H1 (cell line): ENCODE measurements at regions not wholly inside any gene's neighbourhood (a gene's known extent, or its start where the extent isn't known, plus 50 kb on each side); places are given as distances from the start of the nearest gene placed in this dataset.

Experiments
- CTCF ChIA-PET: fragments of 300-600 bp; sonication (Branson Sonifier 250); formaldehyde crosslinking; loops from one replicate; lab custom pipeline; 2021; ENCODE audit not compliant: partially characterized antibody; lab: Charles Lee
- POLR2A ChIA-PET: fragments of 300-600 bp; sonication (Branson Sonifier 250); formaldehyde crosslinking; loops from one replicate; lab custom pipeline; 2021; ENCODE audit warnings: inconsistent platforms; ENCODE audit not compliant: partially characterized antibody; lab: Charles Lee
- DNase-seq, 2 experiments: peaks; one replicate each; pipeline versions ENCODE4 v3.0.0 to v3.0.0-alpha.2; 2010 to 2022; ENCODE audit warnings: low spot score in 2 of 2, low read depth in 1 of 2, mixed read lengths in 1 of 2
- FAIRE-seq: peaks from 2 replicates; lab custom pipeline; 2011; peaks lifted over from hg19 to GRCh38; lab: Jason Lieb, UNC
- H2AFZ ChIP-seq: 2 replicates; pipeline ENCODE4 v1.8.1; 2012; ENCODE audit warnings: low read length, inconsistent platforms
- H2AK5ac ChIP-seq: 2 replicates; pipeline ENCODE4 v1.6.1; 2013; ENCODE audit warnings: low read depth, low read length
- H2BK120ac ChIP-seq: replicated peaks from 2 replicates; pipeline ENCODE3; 2013; ENCODE audit warnings: low read depth, low read length, inconsistent platforms
- H2BK12ac ChIP-seq: 2 replicates; pipeline ENCODE4 v1.6.1; 2013; ENCODE audit warnings: low read depth, low read length
- H2BK15ac ChIP-seq: 2 replicates; pipeline ENCODE4 v1.6.1; 2013; ENCODE audit warnings: low read length
- H2BK20ac ChIP-seq: 2 replicates; pipeline ENCODE4 v1.6.1; 2013; ENCODE audit warnings: low read length
- H2BK5ac ChIP-seq: 2 replicates; pipeline ENCODE4 v1.6.1; 2013; ENCODE audit warnings: low read depth, low read length
- H3K14ac ChIP-seq: 2 replicates; pipeline ENCODE4 v1.6.1; 2013; ENCODE audit warnings: inconsistent platforms; ENCODE audit not compliant: insufficient read length
- H3K18ac ChIP-seq: 2 replicates; pipeline ENCODE4 v1.6.1; 2013; ENCODE audit warnings: low read length; ENCODE audit errors: extremely low read depth
- H3K23ac ChIP-seq: 2 replicates; pipeline ENCODE4 v1.6.1; 2013; ENCODE audit warnings: inconsistent platforms; ENCODE audit not compliant: insufficient read length
- H3K23me2 ChIP-seq: 2 replicates; pipeline ENCODE4 v1.6.1; 2013; ENCODE audit warnings: low read depth, low read length
- H3K27ac ChIP-seq: 2 replicates; pipeline ENCODE4 v1.6.1; 2011; ENCODE audit warnings: low read depth, low read length, inconsistent platforms
- H3K27me3 ChIP-seq, 4 experiments: replicated peaks in 1 of 4; 1 replicate in 1 of 4; 2 replicates in 3 of 4; pipeline versions ENCODE4 v1.6.1 to v1.8.1; 2011 to 2013; ENCODE audit warnings: low read length in 3 of 4, mild to moderate bottlenecking in 3 of 4, inconsistent platforms in 2 of 4, mixed read lengths in 2 of 4, moderate library complexity in 1 of 4; ENCODE audit not compliant: control insufficient read depth in 3 of 4, insufficient read depth in 3 of 4; ENCODE audit errors: extremely low read depth in 1 of 4
- H3K36me3 ChIP-seq, 4 experiments: 2 replicates each; pipeline versions ENCODE4 v1.6.1 to v1.8.1; 2011 to 2013; ENCODE audit warnings: mild to moderate bottlenecking in 4 of 4, low read length in 3 of 4, moderate library complexity in 2 of 4, control low read depth in 1 of 4, inconsistent platforms in 1 of 4; ENCODE audit not compliant: insufficient read depth in 4 of 4, control insufficient read depth in 2 of 4
- H3K4ac ChIP-seq: replicated peaks from 2 replicates; pipeline ENCODE3; 2013; ENCODE audit warnings: low read length, low read depth, mixed read lengths, inconsistent platforms; ENCODE audit not compliant: insufficient read length
- H3K4me1 ChIP-seq, 4 experiments: replicated peaks in 1 of 4; 1 replicate in 1 of 4; 2 replicates in 3 of 4; pipeline versions ENCODE4 v1.6.1 to v1.8.1; 2011 to 2013; ENCODE audit warnings: low read length in 3 of 4, inconsistent platforms in 2 of 4, mixed read lengths in 1 of 4; ENCODE audit not compliant: insufficient read depth in 4 of 4, control insufficient read depth in 3 of 4
- H3K4me2 ChIP-seq, 2 experiments: 2 replicates each; pipeline versions ENCODE4 v1.6.1 to v1.8.1; 2011 to 2013; ENCODE audit warnings: low read depth in 2 of 2, low read length in 2 of 2, control low read depth in 1 of 2, inconsistent platforms in 1 of 2, mild to moderate bottlenecking in 1 of 2; ENCODE audit not compliant: insufficient read depth in 1 of 2
- H3K4me3 ChIP-seq, 4 experiments: fragments of 200-600, 300-600 bp in 1 of 4; sonication (generic), shearing (Covaris generic), sonication (Bioruptor Twin) in 1 of 4; 2 replicates each; pipeline versions ENCODE4 v1.5.1 to v1.8.1; 2011 to 2016; ENCODE audit warnings: low read length in 4 of 4, low read depth in 3 of 4, control low read depth in 2 of 4, inconsistent platforms in 2 of 4, mild to moderate bottlenecking in 2 of 4, mixed read lengths in 1 of 4, moderate library complexity in 1 of 4; ENCODE audit not compliant: insufficient read depth in 2 of 4; ENCODE audit errors: extremely low read depth in 1 of 4
- H3K56ac ChIP-seq: replicated peaks from 2 replicates; pipeline ENCODE3; 2013; ENCODE audit warnings: low read depth, mild to moderate bottlenecking, mixed read lengths, low read length, inconsistent platforms; ENCODE audit not compliant: insufficient read length
- H3K79me1 ChIP-seq: 2 replicates; pipeline ENCODE4 v1.6.1; 2013; ENCODE audit warnings: low read depth, low read length, control low read depth
- H3K79me2 ChIP-seq, 2 experiments: 2 replicates each; pipeline versions ENCODE4 v1.6.1 to v1.8.1; 2012 to 2013; ENCODE audit warnings: low read length in 2 of 2, mild to moderate bottlenecking in 2 of 2, inconsistent platforms in 1 of 2; ENCODE audit not compliant: insufficient read depth in 2 of 2, control insufficient read depth in 1 of 2
- H3K9ac ChIP-seq, 4 experiments: replicated peaks in 1 of 4; 1 replicate in 1 of 4; 2 replicates in 3 of 4; pipeline versions ENCODE4 v1.6.1 to v1.8.1; 2011 to 2013; ENCODE audit warnings: low read depth in 3 of 4, low read length in 3 of 4, control low read depth in 2 of 4, mild to moderate bottlenecking in 2 of 4, moderate library complexity in 2 of 4, inconsistent platforms in 1 of 4; ENCODE audit errors: extremely low read depth in 1 of 4
- H3K9me3 ChIP-seq, 2 experiments: 2 replicates each; pipeline versions ENCODE4 v1.6.1 to v1.8.1; 2012 to 2013; ENCODE audit warnings: mild to moderate bottlenecking in 2 of 2, moderate library complexity in 2 of 2, control low read depth in 1 of 2, inconsistent platforms in 1 of 2, low read depth in 1 of 2, low read length in 1 of 2, mixed read lengths in 1 of 2; ENCODE audit not compliant: insufficient read depth in 2 of 2
- H4K20me1 ChIP-seq, 2 experiments: replicated peaks in 1 of 2; 2 replicates each; pipeline versions ENCODE3 to v1.8.1; 2011 to 2013; ENCODE audit warnings: inconsistent platforms in 2 of 2, low read length in 2 of 2, mild to moderate bottlenecking in 1 of 2; ENCODE audit not compliant: insufficient read depth in 2 of 2, control insufficient read depth in 1 of 2
- H4K5ac ChIP-seq: 2 replicates; pipeline ENCODE4 v1.6.1; 2013; ENCODE audit warnings: low read length, low read depth, mixed read lengths, inconsistent platforms; ENCODE audit not compliant: insufficient read length
- H4K8ac ChIP-seq: 2 replicates; pipeline ENCODE4 v1.8.0; 2013; ENCODE audit warnings: mild to moderate bottlenecking, moderate library complexity, low read length, inconsistent platforms; ENCODE audit not compliant: insufficient read depth; ENCODE audit errors: extremely low read depth
- H4K91ac ChIP-seq: replicated peaks from 2 replicates; pipeline ENCODE3; 2013; ENCODE audit warnings: low read length, mixed read lengths, inconsistent platforms; ENCODE audit not compliant: insufficient read length
- ASH2L ChIP-seq: fragments of 200-600, 300-600 bp; sonication (generic); IDR thresholded peaks from one replicate; pipeline ENCODE4 v1.7.1; 2017; ENCODE audit warnings: low read length
- CBX8 ChIP-seq: fragments of 300-800, 300-1000 bp; sonication (generic); IDR thresholded peaks from 2 replicates; pipeline ENCODE4 v1.7.1; 2016; ENCODE audit warnings: low read depth, low read length, borderline replicate concordance
- RXRA ChIP-seq: IDR thresholded peaks from 2 replicates; pipeline ENCODE4 v1.6.1; 2011; ENCODE audit warnings: low read depth, mild to moderate bottlenecking, low read length, moderate library complexity; ENCODE audit not compliant: insufficient read depth
- SIX5 ChIP-seq: IDR thresholded peaks from 2 replicates; pipeline ENCODE4 v1.6.1; 2011; ENCODE audit warnings: mild to moderate bottlenecking, low read depth, low read length
- WGBS, 2 experiments: shearing (Covaris generic) in 1 of 2; methylation state at CpG; one replicate each; pipeline versions ENCODE4 v1.1.6 to v1.1.7; 2013 to 2015; ENCODE audit warnings: low lambda C conversion rate in 2 of 2, mixed read lengths in 2 of 2, inconsistent platforms in 1 of 2, low coverage in 1 of 2, missing lambda C conversion rate in 1 of 2; ENCODE audit not compliant: insufficient replicate concordance in 2 of 2, insufficient coverage in 1 of 2, insufficient read length in 1 of 2; ENCODE audit errors: extremely low coverage in 1 of 2, missing lambda C conversion rate in 1 of 2; 5-methylcytosine and 5-hydroxymethylcytosine counted together
- TF ChIP-seq, protein P1 (sequence below): IDR thresholded peaks from 2 replicates; pipeline ENCODE4 v1.6.1; 2012; ENCODE audit warnings: inconsistent platforms

GRCh38 chr12:86312232-86312631 lies 56.0 kb upstream of the MGAT4C start:
- FAIRE-seq, result no peak
- Histone ChIP-seq H3K4ac (no peak overlapping the region), H3K9me3 (no peaks in the 10 kb centered on the region), H2BK5ac (no peak overlapping the region), H3K79me2 (no peaks in the 10 kb centered on the region; a peak in 1 of 4 replicates), H2AFZ (no peak overlapping the region), H4K8ac (no peak overlapping the region), H3K9ac (no peak overlapping the region), H3K4me2 (no peak overlapping the region), H3K56ac (no peak overlapping the region), H4K91ac (no peak overlapping the region), H3K27me3 (no peaks in the 10 kb centered on the region), H4K20me1 (no peaks in the 10 kb centered on the region), H3K4me3 (no peak overlapping the region), H3K23ac (no peak overlapping the region), H3K14ac (no peak overlapping the region), H3K36me3 (no peaks in the 10 kb centered on the region), H3K4me1 (no peaks in the 10 kb centered on the region), H2BK20ac (no peak overlapping the region), H2AK5ac (no peak overlapping the region), H2BK12ac (no peak overlapping the region), H3K27ac (no peak overlapping the region), H4K5ac (no peak overlapping the region), H2BK15ac (no peak overlapping the region), H3K18ac (no peak overlapping the region), H2BK120ac (no peak overlapping the region), H3K23me2 (no peaks in the 10 kb centered on the region), H3K79me1 (no peaks in the 10 kb centered on the region)
- ChIA-PET CTCF (interaction anchor here (0.7 kb wide), 1 partner anchor 15 kb away, joined by 3 read pairs; no protein-coding TSS in a partner anchor), POLR2A (no interaction called here)
- 94% methylated on average over 4 of the region's 4 CpGs; no CpG with 5 or more reads in 1 of the 2 experiments for WGBS, 2 experiments
- no peak for DNase-seq
- no peak for TF ChIP-seq RXRA
- no peak for TF ChIP-seq ASH2L
- TF ChIP-seq, protein P1, sequence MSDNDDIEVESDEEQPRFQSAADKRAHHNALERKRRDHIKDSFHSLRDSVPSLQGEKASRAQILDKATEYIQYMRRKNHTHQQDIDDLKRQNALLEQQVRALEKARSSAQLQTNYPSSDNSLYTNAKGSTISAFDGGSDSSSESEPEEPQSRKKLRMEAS, result no peak
- TF ChIP-seq SIX5, result no peak
- no peak for TF ChIP-seq CBX8
